KMS-11 (cell line): ENCODE measurements at regions not wholly inside any gene's neighbourhood (a gene's known extent, or its start where the extent isn't known, plus 50 kb on each side); places are given as distances from the start of the nearest gene placed in this dataset.

Experiments
- H2AFZ ChIP-seq: fragments of 200-600 bp; sonication (generic); 2 replicates; pipeline ENCODE4 v1.6.1; 2016; ENCODE audit warnings: antibody characterized with exemption, mixed run types, low read depth
- H3K27ac ChIP-seq: fragments of 200-600 bp; sonication (generic); 2 replicates; pipeline ENCODE4 v1.6.1; 2016; ENCODE audit warnings: mild to moderate bottlenecking, mixed run types
- H3K27me3 ChIP-seq: fragments of 200-600 bp; sonication (generic); 2 replicates; pipeline ENCODE4 v1.6.1; 2017; ENCODE audit warnings: mild to moderate bottlenecking, low read depth, mixed run types, moderate library complexity; ENCODE audit not compliant: insufficient read depth
- H3K36me3 ChIP-seq: fragments of 200-600 bp; sonication (generic); 2 replicates; pipeline ENCODE4 v1.6.1; 2017; ENCODE audit warnings: mild to moderate bottlenecking, mixed run types; ENCODE audit not compliant: insufficient read depth
- H3K4me1 ChIP-seq: fragments of 200-600 bp; sonication (generic); 2 replicates; pipeline ENCODE4 v1.6.1; 2016; ENCODE audit warnings: mild to moderate bottlenecking, low read depth, mixed run types; ENCODE audit not compliant: poor library complexity, severe bottlenecking
- H3K4me2 ChIP-seq: fragments of 200-600 bp; sonication (generic); 2 replicates; pipeline ENCODE4 v1.7.0; 2016; ENCODE audit warnings: mild to moderate bottlenecking, mixed run types
- H3K4me3 ChIP-seq: fragments of 200-600 bp; sonication (generic); IDR thresholded peaks from 2 replicates; pipeline ENCODE4 v1.6.1; 2017; ENCODE audit warnings: low read depth, low read length, mixed read lengths; ENCODE audit not compliant: insufficient read depth
- H3K79me2 ChIP-seq: fragments of 200-600 bp; sonication (generic); 2 replicates; pipeline ENCODE4 v1.6.1; 2016; ENCODE audit warnings: low read depth, mixed run types; ENCODE audit not compliant: insufficient read depth
- H3K9ac ChIP-seq: fragments of 200-600 bp; sonication (generic); 2 replicates; pipeline ENCODE4 v1.6.1; 2016; ENCODE audit warnings: mild to moderate bottlenecking, mixed run types
- H4K20me1 ChIP-seq: fragments of 200-600 bp; sonication (generic); 2 replicates; pipeline ENCODE4 v1.6.1; 2016; ENCODE audit warnings: mild to moderate bottlenecking, mixed run types; ENCODE audit not compliant: insufficient read depth
- CTCF ChIP-seq: fragments of 200-600 bp; sonication (generic); conservative IDR thresholded peaks from 2 replicates; pipeline ENCODE4 v1.6.1; 2017; ENCODE audit warnings: low read depth, mild to moderate bottlenecking, antibody characterized with exemption, low read length, moderate library complexity, mixed read lengths

- Histone ChIP-seq H3K27ac (no peak overlapping the region), H3K27me3 (no peaks in the 10 kb centered on the region), H3K4me2 (no peak overlapping the region), H3K4me3 (no peak overlapping the region), H3K79me2 (no peaks in the 10 kb centered on the region), H4K20me1 (no peaks in the 10 kb centered on the region), H3K9ac (no peak overlapping the region), H3K4me1 (no peaks in the 10 kb centered on the region), H3K36me3 (no peaks in the 10 kb centered on the region), H2AFZ (no peak overlapping the region)
- no peak for TF ChIP-seq CTCF
Measured at GRCh38 chr16:56097306-56097705, 94.0 kb upstream of the GNAO1 start.

GRCh38 chr16:56094231-56094630 lies 97.1 kb upstream of the GNAO1 start:
- no peaks in the 10 kb centered on the region for H3K27me3 ChIP-seq
- H3K36me3 ChIP-seq, result no peaks in the 10 kb centered on the region
- no peaks in the 10 kb centered on the region for H3K4me1 ChIP-seq
- H4K20me1 ChIP-seq, result no peaks in the 10 kb centered on the region
- no peak overlapping the region for H2AFZ ChIP-seq
- no peaks in the 10 kb centered on the region for H3K79me2 ChIP-seq
- TF ChIP-seq CTCF, result no peak
- H3K9ac ChIP-seq, result no peak overlapping the region
- no peak overlapping the region for H3K4me2 ChIP-seq
- H3K27ac ChIP-seq, result no peak overlapping the region
- H3K4me3 ChIP-seq, result no peak overlapping the region

- H3K4me1 ChIP-seq, result no peaks in the 10 kb centered on the region
- H3K4me2 ChIP-seq, result no peak overlapping the region
- H3K36me3 ChIP-seq, result no peaks in the 10 kb centered on the region
- TF ChIP-seq CTCF, result no peak
- no peak overlapping the region for H2AFZ ChIP-seq
- no peaks in the 10 kb centered on the region for H3K27me3 ChIP-seq
- no peak overlapping the region for H3K27ac ChIP-seq
- no peaks in the 10 kb centered on the region for H4K20me1 ChIP-seq
- no peaks in the 10 kb centered on the region for H3K79me2 ChIP-seq
- no peak overlapping the region for H3K9ac ChIP-seq
- H3K4me3 ChIP-seq, result no peak overlapping the region
Measured at GRCh38 chr16:56093055-56093454, 98.2 kb upstream of the GNAO1 start.

GRCh38 chr16:56090076-56090475 lies 101.2 kb upstream of the GNAO1 start:
- H3K4me2 ChIP-seq, result no peak overlapping the region
- H3K27ac ChIP-seq, result no peak overlapping the region
- H3K27me3 ChIP-seq, result no peaks in the 10 kb centered on the region
- no peaks in the 10 kb centered on the region for H3K36me3 ChIP-seq
- H4K20me1 ChIP-seq, result no peaks in the 10 kb centered on the region
- no peak overlapping the region for H2AFZ ChIP-seq
- H3K4me3 ChIP-seq, result no peak overlapping the region
- no peak overlapping the region for H3K9ac ChIP-seq
- no peaks in the 10 kb centered on the region for H3K79me2 ChIP-seq
- H3K4me1 ChIP-seq, result no peaks in the 10 kb centered on the region
- no peak for TF ChIP-seq CTCF

- Histone ChIP-seq H4K20me1 (no peaks in the 10 kb centered on the region), H2AFZ (no peak overlapping the region), H3K27me3 (no peaks in the 10 kb centered on the region), H3K9ac (no peak overlapping the region), H3K27ac (no peak overlapping the region), H3K36me3 (no peaks in the 10 kb centered on the region), H3K79me2 (no peaks in the 10 kb centered on the region), H3K4me3 (no peak overlapping the region), H3K4me1 (no peaks in the 10 kb centered on the region), H3K4me2 (no peak overlapping the region)
- no peak for TF ChIP-seq CTCF
Measured at GRCh38 chr16:56087626-56088025, 103.7 kb upstream of the GNAO1 start.
